ENCODE measurements at regions not wholly inside any gene's neighbourhood (a gene's known extent, or its start where the extent isn't known, plus 50 kb on each side); places are given as distances from the start of the nearest gene placed in this dataset.
"Not testable (repeated sequence)": the region's sequence is repeated elsewhere in the genome, so short reads cannot be mapped to it uniquely, and the experiment has no call there.

DNA sequence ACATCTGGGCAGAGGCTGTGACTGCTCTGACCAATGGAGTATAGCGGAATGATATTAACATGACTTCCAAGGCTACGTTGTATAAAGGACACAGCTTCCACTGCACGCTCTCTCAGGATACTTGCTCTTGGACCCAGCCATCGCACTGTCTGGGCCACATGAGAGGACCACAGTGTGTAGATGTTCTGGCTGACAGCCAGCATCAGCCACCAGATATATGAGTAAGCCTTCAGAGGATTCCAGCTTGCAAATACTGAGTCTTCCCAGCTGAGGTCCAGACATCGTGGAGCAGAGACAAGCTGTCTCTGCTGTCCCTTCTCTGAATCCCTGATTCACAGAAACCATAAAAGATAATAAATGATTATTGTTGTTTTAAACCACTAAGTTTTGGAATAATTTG, 146.8 kb upstream of the USP9X start:
- FAIRE-seq (no peak), DNase-seq (ENCODE audit: low spot score in 2 of 2) (no peak)

- FAIRE-seq (no peak), DNase-seq (ENCODE audit: low spot score in 2 of 2) (no peak)
Measured at GRCh38 chrX:40943093-40943641, 142.1 kb upstream of the USP9X start.

GRCh38 chrX:40945361-40945713, 139.9 kb upstream of the USP9X start:
- FAIRE-seq (no peak), DNase-seq (ENCODE audit: low spot score in 2 of 2) (no peak)

DNA sequence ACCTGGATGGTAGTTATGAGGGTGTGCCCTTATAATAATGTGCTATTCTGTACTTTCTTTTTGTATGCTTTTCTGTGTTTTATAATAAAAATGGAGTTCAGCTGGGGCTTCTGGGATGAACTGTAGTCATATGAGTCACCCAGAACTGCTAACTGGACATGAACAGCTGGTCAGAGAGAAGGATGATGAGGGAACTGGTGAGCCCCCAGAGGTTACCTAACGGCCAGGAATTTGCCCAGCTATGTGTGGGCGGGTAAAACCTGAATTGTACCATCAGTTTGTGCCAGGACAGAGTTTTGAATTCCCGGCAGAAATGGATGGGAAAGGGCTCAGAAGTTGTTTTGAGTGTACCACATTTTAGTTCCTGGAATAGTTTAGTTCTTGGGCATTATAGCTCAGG, 138.0 kb upstream of the USP9X start:
- no peak for DNase-seq (ENCODE audit: low spot score in 2 of 2)
- FAIRE-seq, result no peak

GRCh38 chrX:40949071-40949470, 136.2 kb upstream of the USP9X start:
- DNase-seq (ENCODE audit: low spot score in 2 of 2) (no peak), FAIRE-seq (no peak)

DNA sequence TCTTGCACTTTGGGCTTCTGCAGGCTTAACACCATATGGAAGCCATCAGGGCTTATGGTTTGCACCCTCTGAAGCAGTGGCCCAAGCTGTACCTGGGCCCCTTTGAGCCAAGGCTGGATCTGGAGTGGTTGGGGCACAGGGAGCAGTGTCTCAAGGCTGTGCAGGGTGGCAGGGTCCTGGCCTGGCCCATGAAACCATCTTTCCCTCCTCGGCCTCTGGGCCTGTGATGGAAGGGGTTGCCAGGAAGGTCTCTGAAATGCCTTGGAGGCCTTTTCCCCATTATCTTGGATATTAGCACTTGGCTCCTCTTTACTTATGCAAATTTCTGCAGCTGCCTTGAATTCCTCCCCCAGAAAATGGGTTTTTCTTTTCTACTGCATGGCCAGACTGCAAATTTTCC, 134.7 kb upstream of the USP9X start:
- DNase-seq (ENCODE audit: low spot score in 2 of 2) (no peak), FAIRE-seq (no peak)

DNA sequence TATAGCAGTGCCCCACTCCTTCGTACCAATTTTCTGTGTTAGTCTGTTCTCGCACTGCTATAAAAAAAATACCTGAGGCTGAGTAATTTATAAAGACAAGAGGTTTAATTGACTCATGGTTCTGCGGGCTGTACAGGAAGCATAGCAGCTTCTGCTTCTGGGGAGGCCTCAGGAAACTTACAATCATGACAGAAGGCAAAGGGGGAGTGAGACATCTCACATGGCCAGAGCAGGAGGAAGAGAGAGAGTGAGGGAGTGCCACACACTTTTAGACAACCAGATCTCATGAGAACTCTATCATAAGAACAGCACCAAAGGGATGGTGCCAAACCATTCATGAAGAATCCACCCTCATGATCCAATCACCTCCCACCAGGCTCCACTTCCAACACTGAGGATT, 133.8 kb upstream of the USP9X start:
- not testable (repeated sequence) for DNase-seq (ENCODE audit: low spot score in 2 of 2); FAIRE-seq

GRCh38 chrX:40952855-40953254, 132.4 kb upstream of the USP9X start:
- DNase-seq (ENCODE audit: low spot score in 2 of 2) (no peak), FAIRE-seq (no peak)

DNA sequence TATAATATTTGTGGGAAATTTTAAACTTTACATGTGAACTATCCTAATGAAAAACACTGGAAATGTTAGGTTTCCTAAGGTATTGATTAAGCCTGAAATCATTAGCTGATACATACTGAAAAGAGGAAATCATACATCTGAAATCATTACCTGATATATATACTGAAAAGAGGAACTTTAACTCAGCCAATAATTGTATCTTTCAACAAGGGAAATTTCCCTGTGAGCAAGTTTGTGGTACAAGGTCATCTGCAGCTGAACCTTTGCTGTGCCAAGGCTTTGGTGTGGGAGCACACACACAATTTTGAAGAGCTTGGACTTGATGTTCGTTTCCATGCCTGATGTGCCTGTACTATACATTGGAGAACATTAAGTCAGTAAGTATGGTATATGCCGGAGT, 131.9 kb upstream of the USP9X start:
- DNase-seq (ENCODE audit: low spot score in 2 of 2) (no peak), FAIRE-seq (no peak)

DNA sequence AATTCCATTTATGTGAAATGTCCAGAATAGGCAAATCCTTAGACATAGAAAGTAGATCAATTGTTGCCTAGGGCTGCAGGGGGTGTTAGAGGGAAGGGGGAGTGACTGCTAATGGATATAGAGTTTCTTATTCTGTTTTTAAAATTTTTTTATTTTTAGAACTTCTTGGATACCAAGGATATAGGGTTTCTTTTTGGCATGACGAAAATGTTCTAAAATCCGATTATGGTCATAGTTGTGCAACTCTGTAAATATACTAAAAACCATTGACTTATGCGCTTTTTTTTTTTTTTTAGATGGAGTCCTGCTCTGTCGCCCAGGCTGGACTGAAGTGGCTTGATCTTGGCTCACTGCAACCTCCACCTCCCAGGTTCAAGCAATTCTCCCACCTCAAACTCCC, 125.2 kb upstream of the USP9X start:
- DNase-seq (ENCODE audit: low spot score in 2 of 2), result no peak
- FAIRE-seq, result no peak

- DNase-seq (ENCODE audit: low spot score in 2 of 2) (no peak), FAIRE-seq (no peak)
Measured at GRCh38 chrX:40962793-40963407, 122.3 kb upstream of the USP9X start.

DNA sequence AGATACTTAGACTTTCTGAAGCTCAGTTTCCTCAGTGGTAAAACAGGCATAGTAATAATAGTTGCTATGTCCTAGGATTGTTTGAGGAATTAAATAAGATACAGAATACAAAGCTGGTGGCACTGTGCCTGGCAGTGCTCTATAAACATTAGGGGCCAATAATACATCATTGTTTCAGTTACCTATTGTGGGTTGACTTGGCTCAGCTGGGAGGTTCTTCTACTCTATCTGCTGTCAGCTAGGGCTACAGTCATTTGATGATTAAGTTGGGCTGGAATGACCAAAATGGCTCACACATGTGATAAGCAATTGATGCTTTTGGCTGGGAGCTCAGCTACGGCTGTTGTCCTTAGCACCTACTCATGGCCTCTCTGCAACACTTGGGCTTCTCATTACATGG, 121.2 kb upstream of the USP9X start:
- DNase-seq (ENCODE audit: low spot score in 2 of 2) (no peak), FAIRE-seq (no peak)

DNA sequence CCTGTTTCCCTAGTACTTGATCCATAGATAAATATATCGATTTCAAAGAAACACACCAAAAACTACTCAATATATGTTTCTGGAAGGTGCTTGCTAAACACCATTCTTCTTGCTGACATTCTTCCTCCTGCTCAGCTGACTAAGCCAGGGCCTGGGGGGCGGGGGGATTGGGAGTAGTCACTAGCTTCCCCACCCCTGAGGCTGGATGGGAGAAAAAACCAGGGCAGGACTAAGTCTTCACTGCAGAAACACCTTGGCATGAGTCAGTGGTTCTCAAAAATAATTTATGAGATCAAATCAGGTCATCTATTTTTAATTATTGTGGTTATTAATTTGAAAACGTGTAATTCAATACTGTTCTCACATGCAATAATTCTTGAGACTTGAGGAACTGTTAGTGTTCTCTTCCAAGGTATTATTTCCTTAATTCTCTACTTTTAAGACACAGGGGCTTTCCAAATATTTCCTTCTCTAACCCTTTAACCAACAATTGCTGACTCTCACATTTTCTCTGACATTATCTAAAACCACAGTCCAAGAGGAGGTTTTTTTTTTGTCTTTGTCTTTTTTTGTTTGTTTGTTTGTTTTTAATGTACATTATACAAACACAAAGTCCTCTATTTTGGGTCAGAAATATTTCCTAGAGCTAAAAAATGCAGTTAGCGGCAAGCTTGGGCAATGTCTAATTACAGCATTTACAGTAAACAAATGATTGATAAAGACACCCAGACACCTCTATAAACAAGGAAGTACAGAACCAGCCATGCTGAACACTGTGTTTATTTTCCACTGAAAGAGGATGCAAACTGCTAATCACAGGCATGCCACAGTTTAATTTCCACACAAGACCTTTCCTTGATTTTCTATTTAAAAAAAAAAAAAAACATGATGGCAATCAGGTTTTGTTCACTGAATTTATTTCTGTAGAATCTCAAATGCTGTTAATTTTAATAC, 120.3 kb upstream of the USP9X start:
- no peak for DNase-seq (ENCODE audit: low spot score in 2 of 2)
- no peak for FAIRE-seq

DNA sequence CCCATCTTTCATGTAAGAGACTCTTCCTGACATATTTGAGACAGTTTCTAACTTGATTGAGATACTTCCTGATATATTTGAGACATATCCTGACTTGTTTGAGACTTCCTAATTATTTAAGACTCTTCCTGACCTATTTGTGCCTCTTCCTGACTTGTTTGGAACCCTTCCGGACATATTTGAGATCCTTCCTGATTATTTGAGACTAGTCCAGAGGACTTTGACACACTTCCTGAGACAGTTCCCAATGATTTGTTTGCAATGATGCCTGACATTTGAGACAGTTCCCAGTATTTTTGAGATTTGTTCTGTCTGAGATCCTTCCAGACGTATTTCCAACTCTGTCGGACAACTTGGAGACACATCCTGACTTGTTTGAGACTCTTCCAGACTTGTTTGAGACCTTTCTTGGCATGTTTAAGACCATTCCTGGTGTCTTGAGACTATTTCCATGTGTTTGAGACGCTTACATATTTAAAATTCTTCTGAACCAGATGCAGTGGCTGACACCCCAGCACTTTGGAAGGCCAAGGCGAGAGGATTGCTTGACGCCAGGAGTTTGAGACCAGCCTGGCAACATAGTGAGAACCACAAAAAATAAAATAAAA, 118.9 kb upstream of the USP9X start:
- FAIRE-seq (no peak), DNase-seq (ENCODE audit: low spot score in 2 of 2) (no peak)

DNA sequence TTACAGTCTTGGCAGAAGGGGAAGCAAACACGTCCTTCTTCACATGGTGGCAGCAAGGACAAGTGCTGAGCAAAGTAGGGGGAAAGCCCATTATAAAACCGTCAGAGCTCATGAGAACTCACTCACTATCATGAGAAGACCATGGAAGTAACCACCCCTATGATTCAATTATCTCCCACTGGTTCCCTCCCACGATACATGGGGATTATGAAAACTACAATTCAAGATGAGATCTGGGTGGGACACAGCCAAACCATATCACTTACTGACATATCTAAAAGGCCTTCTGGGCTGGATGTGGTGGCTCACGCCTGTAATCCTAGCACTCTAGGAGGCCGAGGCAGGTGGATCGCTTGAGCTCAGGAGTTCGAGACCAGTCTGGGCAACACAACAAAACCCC, 117.1 kb upstream of the USP9X start:
- FAIRE-seq, result no peak
- DNase-seq (ENCODE audit: low spot score in 2 of 2), result no peak

- no peak for FAIRE-seq
Measured at GRCh38 chrX:40971736-40972135, 113.5 kb upstream of the USP9X start.

DNA sequence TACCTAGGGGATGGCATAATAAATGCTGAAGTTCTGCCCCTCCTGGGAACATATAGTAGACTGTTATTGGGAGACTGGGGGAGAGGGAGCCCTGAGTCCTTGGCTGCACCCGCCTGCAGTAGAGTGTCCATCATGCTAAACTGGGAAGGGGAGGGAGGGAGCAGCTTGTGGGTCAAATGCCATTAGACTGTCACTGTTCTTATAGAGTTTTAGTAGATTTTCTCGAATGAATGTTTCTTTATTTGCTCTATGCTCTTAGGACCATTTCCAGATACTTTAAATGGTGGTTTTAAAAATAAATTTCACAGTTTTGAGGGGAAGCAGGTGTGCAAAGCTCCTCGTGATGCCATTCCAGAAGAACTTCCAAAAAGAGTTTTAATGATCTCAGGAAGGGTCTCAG, 111.6 kb upstream of the USP9X start:
- no peak for FAIRE-seq
- DNase-seq (ENCODE audit: low spot score in 2 of 2), result no peak

More at GRCh38 chrX:40971736-40972135, 113.5 kb upstream of the USP9X start:
- DNase-seq (ENCODE audit: low spot score in 2 of 2), result no peak

DNA sequence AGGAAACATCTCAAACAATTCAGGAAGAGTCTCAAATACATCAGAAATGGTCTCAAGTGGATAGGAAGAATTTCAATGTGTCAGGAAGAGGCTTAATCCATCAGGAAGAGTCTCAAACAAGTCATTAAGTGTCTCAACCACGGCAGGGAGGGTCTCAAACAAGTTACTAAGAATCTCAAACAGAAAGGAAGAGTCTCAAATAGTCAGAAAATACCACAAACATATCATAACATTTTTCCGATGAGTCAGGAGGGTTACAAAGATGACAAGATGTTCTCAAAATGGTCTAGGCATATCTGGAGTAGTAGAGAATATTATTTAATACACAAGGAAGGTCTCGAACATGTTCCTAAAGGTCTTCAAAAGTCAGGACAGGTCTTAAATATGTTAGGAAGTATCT, 109.3 kb upstream of the USP9X start:
- FAIRE-seq (no peak), DNase-seq (ENCODE audit: low spot score in 2 of 2) (no peak)

DNA sequence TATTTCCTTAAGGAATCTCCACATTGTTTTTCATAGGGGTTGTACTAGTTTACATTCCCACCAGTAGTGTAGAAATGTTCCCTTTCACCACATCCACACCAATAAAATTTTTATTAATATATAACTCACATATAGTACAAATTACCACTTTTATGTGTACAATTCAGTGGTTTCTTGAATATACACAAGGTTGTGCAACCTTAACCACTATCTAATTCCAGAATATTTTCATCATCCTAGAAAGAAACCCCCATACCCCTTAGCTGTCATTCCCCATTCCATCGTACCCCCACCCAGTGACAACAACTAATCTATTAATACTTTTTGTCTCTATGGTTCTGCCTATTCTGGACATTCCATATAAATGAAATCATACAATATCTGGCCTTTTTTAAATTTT, 108.3 kb upstream of the USP9X start:
- DNase-seq (ENCODE audit: low spot score in 2 of 2), result no peak
- FAIRE-seq, result no peak

- DNase-seq (ENCODE audit: low spot score in 2 of 2) (no peak), FAIRE-seq (no peak)
Measured at GRCh38 chrX:40984962-40985361, 100.3 kb upstream of the USP9X start.

DNA sequence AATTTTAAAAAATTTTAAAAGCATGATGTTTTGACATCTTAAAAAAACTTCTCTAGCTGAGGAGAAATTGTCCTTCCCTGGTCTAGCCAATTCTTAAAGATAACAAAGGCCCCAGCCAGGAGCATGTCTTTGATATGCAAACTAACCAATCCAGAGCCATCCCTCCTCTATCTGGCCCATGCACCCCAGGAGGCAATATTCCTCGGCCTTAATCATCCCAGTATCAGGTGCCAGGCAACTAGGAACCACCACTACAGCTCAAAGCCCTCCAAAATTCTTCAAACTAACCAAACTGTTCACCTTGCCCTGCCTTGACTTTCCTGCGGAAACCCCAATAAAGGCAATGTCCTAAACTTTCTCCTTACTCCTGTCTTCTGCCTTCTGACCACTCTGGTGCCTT, 97.8 kb upstream of the USP9X start:
- no peak for FAIRE-seq
- DNase-seq (ENCODE audit: low spot score in 2 of 2), result no peak

Measured in frontal cortex (tissue), 3 donors.